ENCODE measurements at regions not wholly inside any gene's neighbourhood (a gene's known extent, or its start where the extent isn't known, plus 50 kb on each side); places are given as distances from the start of the nearest gene placed in this dataset.
A peak's percentile ranks its signal among the peaks of the same experiment; 100 is the strongest.
"Not testable (repeated sequence)": the region's sequence is repeated elsewhere in the genome, so short reads cannot be mapped to it uniquely, and the experiment has no call there.

GRCh38 chr4:154032914-154033313, 244.0 kb upstream of the SFRP2 start:
- no peak for DNase-seq (ENCODE audit: low spot score)

GRCh38 chr4:154030746-154031145, 241.9 kb upstream of the SFRP2 start:
- DNase-seq (ENCODE audit: low spot score): no peak

- DNase-seq (ENCODE audit: low spot score): no peak
Measured at GRCh38 chr4:154030152-154030551, 241.3 kb upstream of the SFRP2 start.

GRCh38 chr4:154029171-154029570, 240.3 kb upstream of the SFRP2 start:
- no peak for DNase-seq (ENCODE audit: low spot score)

GRCh38 chr4:154025110-154025509, 236.2 kb upstream of the SFRP2 start:
- DNase-seq (ENCODE audit: low spot score): no peak

GRCh38 chr4:154024097-154024694, 235.3 kb upstream of the SFRP2 start:
- peak; percentile 3 for DNase-seq (ENCODE audit: low spot score)

- not testable (repeated sequence) for DNase-seq (ENCODE audit: low spot score)
Measured at GRCh38 chr4:154023671-154024070, 234.8 kb upstream of the SFRP2 start.

- no peak for DNase-seq (ENCODE audit: low spot score)
Measured at GRCh38 chr4:154019811-154020210, 230.9 kb upstream of the SFRP2 start.

GRCh38 chr4:154018659-154019058, 229.8 kb upstream of the SFRP2 start:
- DNase-seq (ENCODE audit: low spot score): no peak

- DNase-seq (ENCODE audit: low spot score): no peak
Measured at GRCh38 chr4:154015578-154015977, 226.7 kb upstream of the SFRP2 start.

- DNase-seq (ENCODE audit: low spot score): no peak
Measured at GRCh38 chr4:154014407-154015321, 225.8 kb upstream of the SFRP2 start.

- DNase-seq (ENCODE audit: low spot score): no peak
Measured at GRCh38 chr4:154013576-154013975, 224.7 kb upstream of the SFRP2 start.

- DNase-seq (ENCODE audit: low spot score): no peak
Measured at GRCh38 chr4:154010371-154010770, 221.5 kb upstream of the SFRP2 start.

GRCh38 chr4:154009788-154010187, 220.9 kb upstream of the SFRP2 start:
- no peak for DNase-seq (ENCODE audit: low spot score)

GRCh38 chr4:154009191-154009590, 220.3 kb upstream of the SFRP2 start:
- no peak for DNase-seq (ENCODE audit: low spot score)

GRCh38 chr4:154005171-154005520, 216.3 kb upstream of the SFRP2 start:
- no peak for DNase-seq (ENCODE audit: low spot score)

- no peak for DNase-seq (ENCODE audit: low spot score)
Measured at GRCh38 chr4:154004507-154005170, 215.8 kb upstream of the SFRP2 start.

GRCh38 chr4:154004016-154004415, 215.1 kb upstream of the SFRP2 start:
- DNase-seq (ENCODE audit: low spot score): no peak

GRCh38 chr4:154003378-154003777, 214.5 kb upstream of the SFRP2 start:
- no peak for DNase-seq (ENCODE audit: low spot score)

GRCh38 chr4:154001193-154001592, 212.3 kb upstream of the SFRP2 start:
- DNase-seq (ENCODE audit: low spot score): no peak

GRCh38 chr4:153997516-153997915, 208.6 kb upstream of the SFRP2 start:
- DNase-seq (ENCODE audit: low spot score): no peak

- DNase-seq (ENCODE audit: low spot score): no peak
Measured at GRCh38 chr4:153989505-153989904, 200.6 kb upstream of the SFRP2 start.
